ENCODE measurements at regions not wholly inside any gene's neighbourhood (a gene's known extent, or its start where the extent isn't known, plus 50 kb on each side); places are given as distances from the start of the nearest gene placed in this dataset.

GRCh38 chr1:172932981-172933380, 117.8 kb downstream of the TNFSF18 start:
- TF ChIP-seq TAF1 (IDR thresholded peaks at IDR 0.05; ENCODE audit: low read depth, low read length) (no peak), POLR2A (IDR thresholded peaks at IDR 0.05; ENCODE audit: low read depth, low read length) (no peak), POLR2AphosphoS5 (IDR thresholded peaks at IDR 0.05; ENCODE audit: low read depth, low read length) (no peak), POU2F2 (IDR thresholded peaks at IDR 0.05; ENCODE audit: low read depth, low read length) (no peak), SPI1 (IDR thresholded peaks at IDR 0.05; ENCODE audit: low read depth, low read length) (no peak), PAX5 (IDR thresholded peaks at IDR 0.05; ENCODE audit: insufficient read depth, low read length, severe bottlenecking) (no peak)
